ENCODE measurements at regions not wholly inside any gene's neighbourhood (a gene's known extent, or its start where the extent isn't known, plus 50 kb on each side); places are given as distances from the start of the nearest gene placed in this dataset.

- no peaks in the 10 kb centered on the region for H3K36me3 ChIP-seq (ENCODE audit: control insufficient read depth in 2 of 2, insufficient read depth in 2 of 2, low read length in 2 of 2)
Measured at GRCh38 chr7:42489299-42489698, 252.3 kb upstream of the GLI3 start.

GRCh38 chr7:42485301-42485766 is 248.3 kb upstream of the GLI3 start:
- no peaks in the 10 kb centered on the region for H3K27me3 ChIP-seq (ENCODE audit: control insufficient read depth in 2 of 2, insufficient read depth in 2 of 2, low read length in 2 of 2)
- no peaks in the 10 kb centered on the region for H3K36me3 ChIP-seq (ENCODE audit: control insufficient read depth in 2 of 2, insufficient read depth in 2 of 2, low read length in 2 of 2)
- no peak overlapping the region for H3K9ac ChIP-seq (ENCODE audit: low read depth in 1 of 2, low read length in 2 of 2)
- H3K27ac ChIP-seq (ENCODE audit: low read depth in 2 of 2, low read length in 2 of 2), result no peak overlapping the region
- no peak overlapping the region for H3K4me3 ChIP-seq (ENCODE audit: low read length in 2 of 2)
- no peaks in the 10 kb centered on the region for H3K4me1 ChIP-seq (ENCODE audit: control insufficient read depth in 2 of 2, insufficient read depth in 2 of 2, low read length in 2 of 2)
- H3K9me3 ChIP-seq (ENCODE audit: control insufficient read depth in 2 of 2, low read length in 2 of 2), result no peaks in the 10 kb centered on the region

More at GRCh38 chr7:42489299-42489698, 252.3 kb upstream of the GLI3 start:
- no peaks in the 10 kb centered on the region for H3K9me3 ChIP-seq (ENCODE audit: control insufficient read depth in 2 of 2, low read length in 2 of 2)
- H3K4me3 ChIP-seq (ENCODE audit: low read length in 2 of 2), result no peak overlapping the region
- H3K9ac ChIP-seq (ENCODE audit: low read depth in 1 of 2, low read length in 2 of 2), result no peak overlapping the region
- H3K27ac ChIP-seq (ENCODE audit: low read depth in 2 of 2, low read length in 2 of 2), result no peak overlapping the region
- peaks cover 0 to 5% of the 10 kb centered on the region in 2 donors for H3K27me3 ChIP-seq (ENCODE audit: control insufficient read depth in 2 of 2, insufficient read depth in 2 of 2, low read length in 2 of 2)
- peaks cover 0 to 7% of the 10 kb centered on the region in 2 donors for H3K4me1 ChIP-seq (ENCODE audit: control insufficient read depth in 2 of 2, insufficient read depth in 2 of 2, low read length in 2 of 2)

- Histone ChIP-seq H3K27me3 (ENCODE audit: control insufficient read depth in 2 of 2, insufficient read depth in 2 of 2, low read length in 2 of 2) (no peaks in the 10 kb centered on the region), H3K27ac (ENCODE audit: low read depth in 2 of 2, low read length in 2 of 2) (no peak overlapping the region), H3K9me3 (ENCODE audit: control insufficient read depth in 2 of 2, low read length in 2 of 2) (no peaks in the 10 kb centered on the region), H3K4me3 (ENCODE audit: low read length in 2 of 2) (no peak overlapping the region), H3K9ac (ENCODE audit: low read depth in 1 of 2, low read length in 2 of 2) (no peak overlapping the region), H3K36me3 (ENCODE audit: control insufficient read depth in 2 of 2, insufficient read depth in 2 of 2, low read length in 2 of 2) (no peaks in the 10 kb centered on the region), H3K4me1 (ENCODE audit: control insufficient read depth in 2 of 2, insufficient read depth in 2 of 2, low read length in 2 of 2) (no peaks in the 10 kb centered on the region)
Measured at GRCh38 chr7:42483886-42484285, 246.9 kb upstream of the GLI3 start.

GRCh38 chr7:42479816-42480633 is 243.0 kb upstream of the GLI3 start:
- H3K36me3 ChIP-seq (ENCODE audit: control insufficient read depth in 2 of 2, insufficient read depth in 2 of 2, low read length in 2 of 2), result no peaks in the 10 kb centered on the region
- H3K27me3 ChIP-seq (ENCODE audit: control insufficient read depth in 2 of 2, insufficient read depth in 2 of 2, low read length in 2 of 2), result no peaks in the 10 kb centered on the region
- no peaks in the 10 kb centered on the region for H3K4me1 ChIP-seq (ENCODE audit: control insufficient read depth in 2 of 2, insufficient read depth in 2 of 2, low read length in 2 of 2)
- peak overlapping the region in 1 of 2 donors; percentile 50 for H3K27ac ChIP-seq (ENCODE audit: low read depth in 2 of 2, low read length in 2 of 2)
- no peaks in the 10 kb centered on the region for H3K9me3 ChIP-seq (ENCODE audit: control insufficient read depth in 2 of 2, low read length in 2 of 2)
- no peak overlapping the region for H3K9ac ChIP-seq (ENCODE audit: low read depth in 1 of 2, low read length in 2 of 2)
- H3K4me3 ChIP-seq (ENCODE audit: low read length in 2 of 2), result no peak overlapping the region

GRCh38 chr7:42479452-42479815 is 242.4 kb upstream of the GLI3 start:
- Histone ChIP-seq H3K9ac (ENCODE audit: low read depth in 1 of 2, low read length in 2 of 2) (no peak overlapping the region), H3K27me3 (ENCODE audit: control insufficient read depth in 2 of 2, insufficient read depth in 2 of 2, low read length in 2 of 2) (no peaks in the 10 kb centered on the region), H3K4me1 (ENCODE audit: control insufficient read depth in 2 of 2, insufficient read depth in 2 of 2, low read length in 2 of 2) (no peaks in the 10 kb centered on the region), H3K27ac (ENCODE audit: low read depth in 2 of 2, low read length in 2 of 2) (peak overlapping the region in 1 of 2 donors; percentile 50), H3K9me3 (ENCODE audit: control insufficient read depth in 2 of 2, low read length in 2 of 2) (no peaks in the 10 kb centered on the region), H3K36me3 (ENCODE audit: control insufficient read depth in 2 of 2, insufficient read depth in 2 of 2, low read length in 2 of 2) (no peaks in the 10 kb centered on the region), H3K4me3 (ENCODE audit: low read length in 2 of 2) (no peak overlapping the region)

- H3K4me1 ChIP-seq (ENCODE audit: control insufficient read depth in 2 of 2, insufficient read depth in 2 of 2, low read length in 2 of 2), result no peaks in the 10 kb centered on the region
- H3K27me3 ChIP-seq (ENCODE audit: control insufficient read depth in 2 of 2, insufficient read depth in 2 of 2, low read length in 2 of 2), result no peaks in the 10 kb centered on the region
- no peaks in the 10 kb centered on the region for H3K9me3 ChIP-seq (ENCODE audit: control insufficient read depth in 2 of 2, low read length in 2 of 2)
- no peak overlapping the region for H3K9ac ChIP-seq (ENCODE audit: low read depth in 1 of 2, low read length in 2 of 2)
- peak overlapping the region in 1 of 2 donors; percentile 45 for H3K27ac ChIP-seq (ENCODE audit: low read depth in 2 of 2, low read length in 2 of 2)
- no peak overlapping the region for H3K4me3 ChIP-seq (ENCODE audit: low read length in 2 of 2)
- no peaks in the 10 kb centered on the region for H3K36me3 ChIP-seq (ENCODE audit: control insufficient read depth in 2 of 2, insufficient read depth in 2 of 2, low read length in 2 of 2)
Measured at GRCh38 chr7:42478717-42479116, 241.7 kb upstream of the GLI3 start.

GRCh38 chr7:42476255-42476654 is 239.2 kb upstream of the GLI3 start:
- Histone ChIP-seq H3K9ac (ENCODE audit: low read depth in 1 of 2, low read length in 2 of 2) (no peak overlapping the region), H3K4me1 (ENCODE audit: control insufficient read depth in 2 of 2, insufficient read depth in 2 of 2, low read length in 2 of 2) (no peaks in the 10 kb centered on the region), H3K36me3 (ENCODE audit: control insufficient read depth in 2 of 2, insufficient read depth in 2 of 2, low read length in 2 of 2) (no peaks in the 10 kb centered on the region), H3K9me3 (ENCODE audit: control insufficient read depth in 2 of 2, low read length in 2 of 2) (no peaks in the 10 kb centered on the region), H3K4me3 (ENCODE audit: low read length in 2 of 2) (no peak overlapping the region), H3K27me3 (ENCODE audit: control insufficient read depth in 2 of 2, insufficient read depth in 2 of 2, low read length in 2 of 2) (no peaks in the 10 kb centered on the region), H3K27ac (ENCODE audit: low read depth in 2 of 2, low read length in 2 of 2) (no peak overlapping the region)

GRCh38 chr7:42475082-42475481 is 238.1 kb upstream of the GLI3 start:
- Histone ChIP-seq H3K9ac (ENCODE audit: low read depth in 1 of 2, low read length in 2 of 2) (no peak overlapping the region), H3K36me3 (ENCODE audit: control insufficient read depth in 2 of 2, insufficient read depth in 2 of 2, low read length in 2 of 2) (no peaks in the 10 kb centered on the region), H3K9me3 (ENCODE audit: control insufficient read depth in 2 of 2, low read length in 2 of 2) (no peaks in the 10 kb centered on the region), H3K4me1 (ENCODE audit: control insufficient read depth in 2 of 2, insufficient read depth in 2 of 2, low read length in 2 of 2) (no peaks in the 10 kb centered on the region), H3K4me3 (ENCODE audit: low read length in 2 of 2) (no peak overlapping the region), H3K27ac (ENCODE audit: low read depth in 2 of 2, low read length in 2 of 2) (no peak overlapping the region), H3K27me3 (ENCODE audit: control insufficient read depth in 2 of 2, insufficient read depth in 2 of 2, low read length in 2 of 2) (no peaks in the 10 kb centered on the region)

- Histone ChIP-seq H3K36me3 (ENCODE audit: control insufficient read depth in 2 of 2, insufficient read depth in 2 of 2, low read length in 2 of 2) (no peaks in the 10 kb centered on the region), H3K27ac (ENCODE audit: low read depth in 2 of 2, low read length in 2 of 2) (no peak overlapping the region), H3K27me3 (ENCODE audit: control insufficient read depth in 2 of 2, insufficient read depth in 2 of 2, low read length in 2 of 2) (no peaks in the 10 kb centered on the region), H3K9me3 (ENCODE audit: control insufficient read depth in 2 of 2, low read length in 2 of 2) (no peaks in the 10 kb centered on the region), H3K4me1 (ENCODE audit: control insufficient read depth in 2 of 2, insufficient read depth in 2 of 2, low read length in 2 of 2) (no peaks in the 10 kb centered on the region), H3K4me3 (ENCODE audit: low read length in 2 of 2) (no peak overlapping the region), H3K9ac (ENCODE audit: low read depth in 1 of 2, low read length in 2 of 2) (no peak overlapping the region)
Measured at GRCh38 chr7:42473099-42473498, 236.1 kb upstream of the GLI3 start.

GRCh38 chr7:42471573-42472174 is 234.7 kb upstream of the GLI3 start:
- Histone ChIP-seq H3K27ac (ENCODE audit: low read depth in 2 of 2, low read length in 2 of 2) (no peak overlapping the region), H3K9ac (ENCODE audit: low read depth in 1 of 2, low read length in 2 of 2) (no peak overlapping the region), H3K4me1 (ENCODE audit: control insufficient read depth in 2 of 2, insufficient read depth in 2 of 2, low read length in 2 of 2) (no peaks in the 10 kb centered on the region), H3K36me3 (ENCODE audit: control insufficient read depth in 2 of 2, insufficient read depth in 2 of 2, low read length in 2 of 2) (no peaks in the 10 kb centered on the region), H3K4me3 (ENCODE audit: low read length in 2 of 2) (no peak overlapping the region), H3K9me3 (ENCODE audit: control insufficient read depth in 2 of 2, low read length in 2 of 2) (no peaks in the 10 kb centered on the region), H3K27me3 (ENCODE audit: control insufficient read depth in 2 of 2, insufficient read depth in 2 of 2, low read length in 2 of 2) (no peaks in the 10 kb centered on the region)
